Upper lobe of left lung (tissue), 4 donors: ENCODE measurements at regions not wholly inside any gene's neighbourhood (a gene's known extent, or its start where the extent isn't known, plus 50 kb on each side); places are given as distances from the start of the nearest gene placed in this dataset.

ENCODE experiments used
- EP300 ChIP-seq, 4 donors: sonication (generic); formaldehyde crosslinking; IDR thresholded peaks; one replicate each; pipeline ENCODE4 v1.5.1; 2017; ENCODE audit warnings: antibody characterized with exemption in 4 of 4, control low read depth in 2 of 4
- POLR2A ChIP-seq, 4 donors: fragments of 450-650 bp; IDR thresholded peaks; one replicate each; pipeline ENCODE4 v1.5.1; 2016 to 2017; ENCODE audit warnings: antibody characterized with exemption in 4 of 4, mild to moderate bottlenecking in 2 of 4
- TF ChIP-seq, protein P1 (sequence below), 6 experiments: fragments of 450-650 bp in 4 of 6; fragments of 200-600 bp in 2 of 6; sonication (generic) in 2 of 6; IDR thresholded peaks; one replicate each; pipeline ENCODE4 v1.5.1; 2016 to 2019; ENCODE audit warnings: antibody characterized with exemption in 6 of 6

- TF ChIP-seq, protein P1, sequence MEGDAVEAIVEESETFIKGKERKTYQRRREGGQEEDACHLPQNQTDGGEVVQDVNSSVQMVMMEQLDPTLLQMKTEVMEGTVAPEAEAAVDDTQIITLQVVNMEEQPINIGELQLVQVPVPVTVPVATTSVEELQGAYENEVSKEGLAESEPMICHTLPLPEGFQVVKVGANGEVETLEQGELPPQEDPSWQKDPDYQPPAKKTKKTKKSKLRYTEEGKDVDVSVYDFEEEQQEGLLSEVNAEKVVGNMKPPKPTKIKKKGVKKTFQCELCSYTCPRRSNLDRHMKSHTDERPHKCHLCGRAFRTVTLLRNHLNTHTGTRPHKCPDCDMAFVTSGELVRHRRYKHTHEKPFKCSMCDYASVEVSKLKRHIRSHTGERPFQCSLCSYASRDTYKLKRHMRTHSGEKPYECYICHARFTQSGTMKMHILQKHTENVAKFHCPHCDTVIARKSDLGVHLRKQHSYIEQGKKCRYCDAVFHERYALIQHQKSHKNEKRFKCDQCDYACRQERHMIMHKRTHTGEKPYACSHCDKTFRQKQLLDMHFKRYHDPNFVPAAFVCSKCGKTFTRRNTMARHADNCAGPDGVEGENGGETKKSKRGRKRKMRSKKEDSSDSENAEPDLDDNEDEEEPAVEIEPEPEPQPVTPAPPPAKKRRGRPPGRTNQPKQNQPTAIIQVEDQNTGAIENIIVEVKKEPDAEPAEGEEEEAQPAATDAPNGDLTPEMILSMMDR (IDR thresholded peaks at IDR 0.05): no peak
- TF ChIP-seq POLR2A (IDR thresholded peaks at IDR 0.05): no peak
- TF ChIP-seq EP300 (IDR thresholded peaks at IDR 0.05): no peak
Measured at GRCh38 chr2:194514281-194514680, 1142.7 kb upstream of the SLC39A10 start.
